NCI-H187 (cell line): ENCODE measurements at regions not wholly inside any gene's neighbourhood (a gene's known extent, or its start where the extent isn't known, plus 50 kb on each side); places are given as distances from the start of the nearest gene placed in this dataset.
"Not testable (repeated sequence)": the region's sequence is repeated elsewhere in the genome, so short reads cannot be mapped to it uniquely, and the experiment has no call there.

ENCODE experiments used
- DNase-seq, 2 experiments: peaks; one replicate each; lab custom pipeline; 2025; lab: John Stamatoyannopoulos, UW

- no peak for DNase-seq
Observed at GRCh38 chr5:24265306-24265705, 379.5 kb downstream of the CDH10 start.

GRCh38 chr5:24268482-24269056, 376.2 kb downstream of the CDH10 start:
- DNase-seq, result no peak

- not testable (repeated sequence) for DNase-seq
Observed at GRCh38 chr5:24271702-24272118, 373.1 kb downstream of the CDH10 start.

GRCh38 chr5:24272741-24273140, 372.0 kb downstream of the CDH10 start:
- DNase-seq, result no peak

DNA sequence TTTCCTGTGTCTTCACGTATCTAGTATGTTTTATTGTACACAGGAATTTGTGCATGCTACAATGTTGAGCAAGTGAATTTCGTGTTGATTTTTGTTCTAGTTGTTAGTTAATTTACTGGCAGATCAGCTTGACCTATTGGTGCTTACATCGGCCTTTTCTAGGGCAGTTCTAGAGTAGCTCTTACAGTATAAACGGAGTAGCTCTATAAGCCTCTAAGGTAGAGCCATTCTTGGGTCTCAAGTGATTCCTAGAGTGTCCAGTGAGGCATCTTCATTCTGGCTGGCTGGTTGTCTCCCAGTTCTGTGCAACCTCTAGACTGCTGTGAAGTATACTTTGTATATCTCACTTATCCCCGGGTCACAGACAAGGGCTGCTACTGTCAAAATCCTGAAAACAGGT, 364.6 kb downstream of the CDH10 start:
- no peak for DNase-seq

GRCh38 chr5:24281818-24282217, 363.0 kb downstream of the CDH10 start:
- no peak for DNase-seq

DNA sequence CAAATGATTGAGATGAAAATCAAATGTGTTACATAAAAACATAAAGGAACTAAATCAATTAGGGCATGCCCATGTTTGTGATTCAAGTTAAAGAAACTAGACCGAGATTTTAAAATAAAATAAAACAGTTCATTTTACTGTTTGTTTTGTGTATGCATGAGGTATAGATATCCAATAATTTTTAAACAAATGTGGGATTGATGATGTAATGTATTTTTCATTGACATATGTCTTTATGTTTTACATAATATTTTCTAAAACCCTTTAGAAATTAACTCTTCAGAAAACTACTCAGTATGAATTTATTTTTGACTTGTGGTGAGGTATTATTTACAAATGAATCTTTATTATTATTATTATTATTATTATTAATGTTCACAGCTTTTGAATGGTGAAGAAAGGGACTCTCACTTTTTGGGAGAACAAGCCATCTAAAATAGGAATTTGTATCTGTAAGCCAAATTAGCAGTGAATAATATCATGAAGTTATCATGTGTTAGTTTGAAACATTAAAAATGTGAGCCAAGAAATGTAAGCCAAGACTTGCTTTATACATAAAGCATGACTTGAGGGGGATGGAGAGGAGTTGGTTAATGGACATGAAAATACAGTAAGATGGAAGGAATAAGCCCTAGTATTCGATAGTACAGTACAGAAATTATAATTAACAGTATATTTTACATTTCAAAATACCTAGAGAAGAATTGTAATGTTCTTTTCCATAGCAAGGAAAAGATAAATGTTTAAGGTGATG, 355.0 kb downstream of the CDH10 start:
- no peak for DNase-seq

GRCh38 chr5:24290536-24290935, 354.2 kb downstream of the CDH10 start:
- DNase-seq, result no peak

GRCh38 chr5:24291916-24292315, 352.9 kb downstream of the CDH10 start:
- no peak for DNase-seq

DNA sequence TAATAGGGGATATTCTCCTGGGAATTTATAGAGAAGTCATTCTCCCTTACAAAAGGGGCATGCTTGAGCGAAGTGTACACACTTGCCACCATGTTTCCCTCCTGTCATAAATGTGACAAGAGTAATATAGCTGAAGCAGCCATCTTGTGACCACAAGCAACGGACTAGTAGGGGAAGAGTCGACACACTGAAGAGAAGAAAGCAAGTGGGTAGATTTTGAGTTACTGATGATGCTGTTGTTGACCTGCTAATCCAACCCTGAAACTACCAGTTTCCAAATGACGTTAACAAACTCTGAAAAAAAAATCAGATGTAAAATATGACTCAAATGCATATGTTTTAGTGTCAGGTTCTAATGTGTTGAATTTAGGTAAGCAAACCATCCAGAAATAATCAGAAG, 350.4 kb downstream of the CDH10 start:
- DNase-seq, result no peak

GRCh38 chr5:24314106-24314505, 330.7 kb downstream of the CDH10 start:
- DNase-seq, result no peak

DNA sequence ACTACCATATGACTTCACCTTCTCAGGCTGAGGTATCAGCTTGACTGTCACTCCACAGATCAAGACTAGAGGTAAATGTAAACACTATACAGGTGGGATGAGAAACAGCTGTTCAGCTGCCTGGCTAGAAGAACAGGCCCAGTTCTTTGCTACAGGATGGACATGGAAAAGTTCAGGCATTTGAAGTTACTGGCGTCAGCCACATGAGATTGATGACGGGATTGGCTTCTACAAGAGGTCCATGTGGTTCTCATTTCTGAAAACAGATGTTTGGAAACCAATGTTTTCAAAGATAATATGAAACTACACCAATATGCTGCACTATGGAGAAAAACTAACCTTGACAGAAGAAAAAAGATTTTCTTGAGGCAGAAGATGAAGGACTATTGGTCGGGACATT, 324.1 kb downstream of the CDH10 start:
- no peak for DNase-seq

DNA sequence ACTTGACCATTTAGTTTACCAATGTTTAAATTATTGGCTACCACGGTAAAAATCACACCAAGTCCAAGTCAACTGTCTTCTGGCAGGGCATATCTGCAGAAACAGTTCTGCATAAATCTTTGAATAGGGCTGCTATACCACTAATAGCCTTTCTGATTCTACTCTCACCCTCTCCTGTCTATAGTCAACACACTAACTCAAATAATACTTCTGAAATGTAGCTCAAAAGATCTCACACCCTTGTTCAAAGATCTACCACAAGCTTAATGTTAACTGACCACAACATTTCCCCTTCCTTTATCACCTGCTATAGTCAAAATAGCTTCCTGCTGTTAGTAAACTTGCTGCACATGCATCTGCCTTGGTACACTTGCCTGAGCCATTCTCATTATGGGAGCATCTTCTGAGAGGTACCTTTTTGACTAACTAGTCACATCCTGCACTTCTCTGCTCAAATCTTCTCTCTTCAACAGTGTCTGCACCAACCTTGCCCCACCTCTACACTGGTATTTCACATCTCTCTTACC, 319.4 kb downstream of the CDH10 start:
- no peak for DNase-seq

DNA sequence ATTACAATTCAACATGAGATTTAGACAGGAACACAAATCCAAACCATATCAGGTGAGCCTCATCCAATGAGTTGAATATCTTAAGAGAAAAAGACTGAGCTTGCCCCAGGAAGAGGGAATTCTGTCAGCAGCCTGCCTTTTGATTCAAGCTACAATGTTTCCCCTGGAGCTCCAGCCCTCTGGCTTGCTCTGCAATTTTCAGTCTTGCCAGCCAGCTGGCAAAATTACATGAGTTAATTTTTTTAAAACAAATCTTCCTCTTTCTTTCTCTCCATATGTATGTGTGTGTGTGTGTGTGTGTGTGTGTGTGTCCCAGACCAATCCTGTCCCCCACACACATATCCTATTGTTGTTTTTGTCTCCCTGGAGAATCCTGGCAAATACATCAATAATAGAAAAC, 313.2 kb downstream of the CDH10 start:
- DNase-seq, result no peak

DNA sequence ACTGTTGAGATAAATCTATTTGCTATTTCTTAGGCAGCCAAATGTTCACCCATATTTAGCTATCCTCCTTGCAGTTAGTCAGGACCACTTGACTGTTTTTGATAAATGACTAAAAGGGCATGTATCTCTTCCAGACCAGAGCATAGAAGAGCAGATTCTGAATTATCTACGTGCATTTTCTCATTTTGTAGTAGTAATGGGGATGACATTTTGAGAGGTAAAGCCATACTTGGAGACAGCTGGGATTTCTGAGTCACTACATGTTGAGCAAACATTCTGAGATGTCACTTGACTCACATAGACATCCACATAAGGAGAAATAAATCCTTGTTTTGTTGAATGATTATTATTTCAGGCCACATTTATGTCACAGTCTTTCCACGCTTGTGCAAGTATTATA, 297.6 kb downstream of the CDH10 start:
- DNase-seq, result no peak

- DNase-seq, result no peak
Observed at GRCh38 chr5:24351285-24351684, 293.5 kb downstream of the CDH10 start.

- no peak for DNase-seq
Observed at GRCh38 chr5:24353016-24353415, 291.8 kb downstream of the CDH10 start.

DNA sequence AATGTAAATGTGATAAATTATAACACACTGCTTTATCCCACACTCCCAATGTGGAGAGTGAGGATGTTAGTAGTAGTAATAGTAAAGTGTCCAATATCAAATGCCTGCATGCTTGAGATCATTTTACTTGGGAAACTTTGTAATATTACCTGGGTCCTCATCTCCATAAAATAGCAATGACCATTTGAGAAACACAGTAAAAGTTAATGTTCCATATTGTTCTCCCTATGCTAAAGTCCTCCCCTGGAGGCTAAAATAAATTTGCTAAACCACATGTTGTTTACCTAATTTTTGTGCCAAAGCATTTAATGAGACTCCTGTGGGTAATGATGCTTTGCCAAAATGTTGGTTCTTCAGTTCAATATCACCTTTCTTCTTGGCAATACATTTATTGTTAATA, 291.2 kb downstream of the CDH10 start:
- DNase-seq, result no peak

- no peak for DNase-seq
Observed at GRCh38 chr5:24363789-24364481, 280.8 kb downstream of the CDH10 start.

GRCh38 chr5:24364711-24365110, 280.1 kb downstream of the CDH10 start:
- DNase-seq, result no peak

GRCh38 chr5:24365406-24365805, 279.4 kb downstream of the CDH10 start:
- DNase-seq, result no peak

GRCh38 chr5:24367216-24367615, 277.6 kb downstream of the CDH10 start:
- DNase-seq, result no peak

- DNase-seq, result no peak
Observed at GRCh38 chr5:24368115-24368514, 276.7 kb downstream of the CDH10 start.
